NT2/D1 (cell line): ENCODE measurements at regions not wholly inside any gene's neighbourhood (a gene's known extent, or its start where the extent isn't known, plus 50 kb on each side); places are given as distances from the start of the nearest gene placed in this dataset.

Experiments used
- SUZ12 ChIP-seq: IDR thresholded peaks from 2 replicates; pipeline ENCODE4 v1.6.1; 2011; ENCODE audit not compliant: insufficient read length, insufficient read depth; ENCODE audit errors: extremely low read depth
- YY1 ChIP-seq: IDR thresholded peaks from 2 replicates; pipeline ENCODE4 v1.6.1; 2011; ENCODE audit not compliant: insufficient read length, insufficient read depth
- ZNF274 ChIP-seq: IDR thresholded peaks from 2 replicates; pipeline ENCODE4 v1.6.1; 2011; ENCODE audit warnings: mild to moderate bottlenecking, low read depth, low read length

- TF ChIP-seq YY1 = no peak
- TF ChIP-seq ZNF274 = no peak
- no peak for TF ChIP-seq SUZ12
Measured at GRCh38 chr9:99748266-99748665, 73.4 kb upstream of the NR4A3 start.
